ENCODE measurements at regions not wholly inside any gene's neighbourhood (a gene's known extent, or its start where the extent isn't known, plus 50 kb on each side); places are given as distances from the start of the nearest gene placed in this dataset.

DNA sequence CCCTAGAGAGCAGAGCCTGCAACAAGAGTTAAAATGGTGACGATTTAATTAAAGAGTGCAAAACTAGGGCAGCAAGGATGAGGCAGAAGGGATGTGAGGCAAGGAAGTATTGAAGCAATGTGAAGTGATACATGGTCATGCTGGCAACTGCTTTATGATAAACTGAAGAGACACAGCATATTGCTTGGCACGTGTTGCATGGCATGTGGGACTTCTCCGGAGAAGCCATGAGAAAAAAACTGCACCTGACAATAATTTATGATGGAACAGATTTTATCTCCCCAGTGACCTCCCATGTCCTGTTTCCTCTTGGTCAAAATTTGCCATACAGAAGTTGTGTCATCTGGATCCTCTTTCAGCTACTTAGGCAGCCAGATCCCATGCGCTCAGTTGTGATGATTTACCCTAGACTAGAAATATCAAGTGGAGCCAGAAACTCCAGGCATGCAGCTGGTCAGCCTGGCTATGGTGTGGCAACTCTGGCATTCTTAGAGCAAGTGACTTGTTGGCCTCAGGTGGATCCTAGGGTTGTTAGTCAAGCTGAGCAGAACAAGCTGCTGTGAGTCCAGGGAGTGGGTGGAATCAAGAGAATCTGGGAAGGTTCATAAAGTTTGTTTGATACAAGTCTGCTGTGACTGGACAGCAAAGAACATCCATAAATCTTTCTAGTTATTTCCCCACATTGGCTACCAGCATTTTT lies 611.4 kb upstream of the USP24 start:
- Mint-ChIP-seq H3K4me1 (peaks cover 45% of the 10 kb centered on the region), H3K36me3 (ENCODE audit: low read depth) (no peaks in the 10 kb centered on the region), H3K9me3 (peaks cover 2% of the 10 kb centered on the region), H3K4me3 (no peak overlapping the region), H3K27ac (no peak overlapping the region), H3K27me3 (ENCODE audit: low read depth, poor library complexity) (peaks cover 5% of the 10 kb centered on the region)
- TF ChIP-seq, protein P1, sequence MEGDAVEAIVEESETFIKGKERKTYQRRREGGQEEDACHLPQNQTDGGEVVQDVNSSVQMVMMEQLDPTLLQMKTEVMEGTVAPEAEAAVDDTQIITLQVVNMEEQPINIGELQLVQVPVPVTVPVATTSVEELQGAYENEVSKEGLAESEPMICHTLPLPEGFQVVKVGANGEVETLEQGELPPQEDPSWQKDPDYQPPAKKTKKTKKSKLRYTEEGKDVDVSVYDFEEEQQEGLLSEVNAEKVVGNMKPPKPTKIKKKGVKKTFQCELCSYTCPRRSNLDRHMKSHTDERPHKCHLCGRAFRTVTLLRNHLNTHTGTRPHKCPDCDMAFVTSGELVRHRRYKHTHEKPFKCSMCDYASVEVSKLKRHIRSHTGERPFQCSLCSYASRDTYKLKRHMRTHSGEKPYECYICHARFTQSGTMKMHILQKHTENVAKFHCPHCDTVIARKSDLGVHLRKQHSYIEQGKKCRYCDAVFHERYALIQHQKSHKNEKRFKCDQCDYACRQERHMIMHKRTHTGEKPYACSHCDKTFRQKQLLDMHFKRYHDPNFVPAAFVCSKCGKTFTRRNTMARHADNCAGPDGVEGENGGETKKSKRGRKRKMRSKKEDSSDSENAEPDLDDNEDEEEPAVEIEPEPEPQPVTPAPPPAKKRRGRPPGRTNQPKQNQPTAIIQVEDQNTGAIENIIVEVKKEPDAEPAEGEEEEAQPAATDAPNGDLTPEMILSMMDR (IDR thresholded peaks at IDR 0.05), result no peak
- DNase-seq, result no peak

DNA sequence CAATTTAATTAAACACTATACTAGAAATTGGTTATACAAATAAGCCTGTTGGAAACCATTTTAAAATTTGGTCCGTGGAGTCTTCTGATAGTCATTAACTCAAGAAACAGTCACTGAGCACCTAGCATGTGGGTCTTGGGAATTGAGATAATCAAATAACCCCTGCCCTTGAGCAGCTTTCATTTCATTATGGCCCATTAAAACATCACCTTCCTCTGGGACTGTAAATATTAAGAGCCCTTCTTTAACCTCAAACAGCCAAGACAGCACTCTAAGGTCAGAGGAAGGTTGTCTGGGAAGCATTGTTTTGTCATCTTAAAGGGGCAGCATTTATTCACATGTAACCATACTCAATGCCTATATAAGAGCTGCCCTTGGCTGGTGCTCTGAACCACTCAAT lies 610.3 kb upstream of the USP24 start:
- Mint-ChIP-seq H3K4me1 (peaks cover 56% of the 10 kb centered on the region), H3K27ac (no peak overlapping the region), H3K36me3 (ENCODE audit: low read depth) (no peaks in the 10 kb centered on the region), H3K27me3 (ENCODE audit: low read depth, poor library complexity) (peaks cover 3% of the 10 kb centered on the region), H3K4me3 (no peak overlapping the region), H3K9me3 (no peaks in the 10 kb centered on the region)
- TF ChIP-seq, protein P1 (IDR thresholded peaks at IDR 0.05), result no peak
- DNase-seq, result no peak

DNA sequence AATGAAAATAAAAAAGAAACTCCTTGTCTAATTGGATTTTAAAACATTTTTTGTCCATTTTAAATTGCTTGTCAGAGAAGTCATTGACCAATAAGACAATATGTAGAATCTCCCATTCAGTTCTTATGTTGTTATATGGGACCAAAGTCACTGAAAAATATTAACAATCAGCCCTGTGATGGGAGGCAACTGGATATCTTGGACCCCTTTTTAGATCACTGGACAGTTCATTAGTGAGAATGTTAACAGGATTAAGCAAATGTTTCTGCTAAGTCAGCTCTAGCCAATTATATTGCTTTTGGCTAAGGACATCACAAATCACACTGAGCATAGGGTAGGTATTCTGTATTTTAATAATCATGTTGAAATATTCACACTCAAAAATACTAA lies 609.1 kb upstream of the USP24 start:
- DNase-seq, result no peak
- Mint-ChIP-seq H3K27me3 (ENCODE audit: low read depth, poor library complexity) (peaks cover 1% of the 10 kb centered on the region), H3K4me1 (peaks cover 56% of the 10 kb centered on the region), H3K27ac (no peak overlapping the region), H3K9me3 (no peaks in the 10 kb centered on the region), H3K4me3 (no peak overlapping the region), H3K36me3 (ENCODE audit: low read depth) (no peaks in the 10 kb centered on the region)
- TF ChIP-seq, protein P1 (IDR thresholded peaks at IDR 0.05), result no peak

DNA sequence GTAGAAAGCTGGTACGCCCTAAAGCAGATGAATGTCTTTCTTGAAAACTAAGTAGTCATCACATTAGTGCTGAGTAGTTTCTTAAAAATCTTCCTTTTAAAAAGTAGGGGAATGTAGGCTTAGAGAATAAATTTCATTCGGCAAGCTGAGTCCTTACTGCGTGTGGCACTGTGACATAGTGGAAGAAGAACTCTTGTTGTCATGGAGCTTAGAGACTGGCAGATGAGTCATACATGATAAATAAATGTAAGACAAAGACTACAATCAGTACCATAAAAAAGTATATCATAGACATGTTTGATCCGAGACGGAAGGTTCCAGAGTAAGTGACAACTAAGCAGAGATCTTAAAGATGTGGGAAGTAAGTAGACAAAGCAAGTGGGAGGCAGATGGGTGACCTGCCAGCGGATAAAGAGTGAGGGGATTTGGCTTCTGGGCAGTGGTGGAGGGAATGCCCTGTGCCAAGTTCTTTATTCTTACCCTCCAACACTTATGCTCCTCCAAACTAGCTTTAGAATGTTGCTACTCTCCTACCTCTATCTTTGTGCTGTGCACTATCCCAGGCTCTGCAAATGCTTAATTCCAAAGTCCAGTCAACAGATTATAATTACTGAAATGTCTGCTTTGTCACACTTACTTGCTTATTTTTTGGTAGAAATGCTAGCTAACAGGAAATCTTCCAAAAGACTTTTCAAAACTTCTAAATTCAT lies 608.5 kb upstream of the USP24 start:
- H3K27me3 Mint-ChIP-seq (ENCODE audit: low read depth, poor library complexity), result peaks cover 5% of the 10 kb centered on the region
- H3K9me3 Mint-ChIP-seq, result no peaks in the 10 kb centered on the region
- H3K4me3 Mint-ChIP-seq, result no peak overlapping the region
- TF ChIP-seq, protein P1 (IDR thresholded peaks at IDR 0.05), result no peak
- no peak for DNase-seq
- no peak overlapping the region for H3K27ac Mint-ChIP-seq
- H3K36me3 Mint-ChIP-seq (ENCODE audit: low read depth), result no peaks in the 10 kb centered on the region
- peaks cover 56% of the 10 kb centered on the region for H3K4me1 Mint-ChIP-seq

DNA sequence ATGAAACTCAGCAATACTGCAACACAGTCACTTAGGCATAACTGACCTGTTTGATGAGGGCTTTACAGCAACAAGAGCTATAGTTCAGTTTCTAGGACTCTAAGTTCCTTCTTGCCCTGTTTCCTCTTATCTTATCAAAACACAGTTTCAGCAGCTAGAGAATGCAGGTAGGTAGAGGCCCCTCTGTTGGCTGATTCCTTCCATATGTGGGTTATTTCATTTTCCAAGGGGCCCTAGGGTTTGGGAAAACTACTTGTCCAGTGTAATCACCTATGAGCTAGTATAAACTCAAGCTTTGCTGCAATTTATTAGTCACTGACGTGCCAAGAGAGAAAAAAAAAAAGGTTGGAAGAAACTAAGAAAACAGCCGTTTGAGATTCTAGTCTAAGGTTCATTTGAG lies 607.7 kb upstream of the USP24 start:
- no peak overlapping the region for H3K27ac Mint-ChIP-seq
- TF ChIP-seq, protein P1 (IDR thresholded peaks at IDR 0.05), result no peak

DNA sequence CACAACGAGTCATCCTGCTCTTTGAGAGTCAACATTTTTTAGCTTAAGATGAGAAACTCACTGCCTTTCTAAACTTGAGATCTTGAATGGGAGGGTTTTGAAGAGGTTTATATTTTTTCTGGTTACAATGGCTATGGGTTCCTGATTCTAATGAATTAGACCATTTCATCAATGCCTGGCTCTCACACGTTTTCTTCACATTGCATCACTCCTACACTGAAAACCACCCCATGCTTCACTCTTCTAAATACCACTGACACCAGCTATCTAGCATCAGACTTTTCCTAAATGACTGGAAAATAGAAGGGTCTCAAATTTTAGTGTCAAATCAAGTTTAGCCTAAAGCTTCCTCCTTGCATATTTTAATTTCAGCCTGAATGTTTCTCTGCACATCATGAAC lies 606.1 kb upstream of the USP24 start:
- Mint-ChIP-seq H3K36me3 (ENCODE audit: low read depth) (no peaks in the 10 kb centered on the region), H3K9me3 (no peaks in the 10 kb centered on the region), H3K4me3 (no peak overlapping the region), H3K27me3 (ENCODE audit: low read depth, poor library complexity) (peaks cover 5% of the 10 kb centered on the region), H3K4me1 (peaks cover 55% of the 10 kb centered on the region), H3K27ac (no peak overlapping the region)
- TF ChIP-seq, protein P1 (IDR thresholded peaks at IDR 0.05), result no peak
- DNase-seq, result no peak

More for the DNA sequence above, 607.7 kb upstream of the USP24 start:
- Mint-ChIP-seq H3K9me3 (no peaks in the 10 kb centered on the region), H3K27me3 (ENCODE audit: low read depth, poor library complexity) (peaks cover 5% of the 10 kb centered on the region), H3K4me3 (no peak overlapping the region), H3K36me3 (ENCODE audit: low read depth) (no peaks in the 10 kb centered on the region), H3K4me1 (peaks cover 56% of the 10 kb centered on the region)
- DNase-seq, result no peak

Measured in nephron progenitor cell (in vitro differentiated cells).